ENCODE measurements at regions not wholly inside any gene's neighbourhood (a gene's known extent, or its start where the extent isn't known, plus 50 kb on each side); places are given as distances from the start of the nearest gene placed in this dataset.

DNA sequence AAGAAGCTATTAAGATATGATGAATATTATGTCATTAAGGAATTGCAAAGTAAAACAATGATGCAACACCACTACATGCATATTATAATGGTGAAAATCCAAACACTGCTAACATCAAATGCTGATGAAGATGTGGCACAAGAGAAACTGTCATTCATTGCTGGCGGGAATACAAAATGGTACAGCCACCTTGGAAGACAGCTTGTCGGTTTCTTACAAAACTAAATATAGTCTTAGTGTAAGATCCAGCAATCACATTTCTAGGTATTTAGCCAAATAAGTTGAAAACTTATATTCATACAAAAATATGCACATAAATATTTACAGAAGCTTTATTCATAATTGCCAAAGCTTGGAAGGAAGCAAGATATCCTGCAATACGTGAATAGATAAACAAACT, 114.9 kb upstream of the EDNRB start:
- H3K9me2 ChIP-seq (replicated peaks; ENCODE audit: insufficient read depth, low read length): no peaks in the 10 kb centered on the region
- H3K9ac ChIP-seq (ENCODE audit: low read length): no peak overlapping the region
- TF ChIP-seq EZH2phosphoT487 (conservative IDR thresholded peaks at IDR 0.05; ENCODE audit: low read length): no peak
- TF ChIP-seq CTCF (IDR thresholded peaks at IDR 0.05; ENCODE audit: insufficient read depth, low read length, poor library complexity, severe bottlenecking): no peak
- no peaks in the 10 kb centered on the region for H3K36me3 ChIP-seq (ENCODE audit: low read length)
- H3K4me3 ChIP-seq (ENCODE audit: insufficient read depth, low read length, poor library complexity, severe bottlenecking): no peak overlapping the region
- no peaks in the 10 kb centered on the region for H3K27me3 ChIP-seq (ENCODE audit: low read length)
- H3K79me2 ChIP-seq (ENCODE audit: insufficient read depth, low read length): no peaks in the 10 kb centered on the region
- no peaks in the 10 kb centered on the region for H3K9me3 ChIP-seq (ENCODE audit: insufficient read depth, low read length)
- no peak overlapping the region for H2AFZ ChIP-seq (ENCODE audit: low read depth, low read length, severe bottlenecking)
- H3K4me2 ChIP-seq (ENCODE audit: low read depth, low read length, poor library complexity, severe bottlenecking): no peak overlapping the region
- H4K20me1 ChIP-seq (ENCODE audit: low read depth, low read length): no peaks in the 10 kb centered on the region
- H3F3A ChIP-seq (ENCODE audit: insufficient read depth): no peaks in the 10 kb centered on the region
- H3K27ac ChIP-seq (ENCODE audit: low read depth, low read length): no peak overlapping the region

DNA sequence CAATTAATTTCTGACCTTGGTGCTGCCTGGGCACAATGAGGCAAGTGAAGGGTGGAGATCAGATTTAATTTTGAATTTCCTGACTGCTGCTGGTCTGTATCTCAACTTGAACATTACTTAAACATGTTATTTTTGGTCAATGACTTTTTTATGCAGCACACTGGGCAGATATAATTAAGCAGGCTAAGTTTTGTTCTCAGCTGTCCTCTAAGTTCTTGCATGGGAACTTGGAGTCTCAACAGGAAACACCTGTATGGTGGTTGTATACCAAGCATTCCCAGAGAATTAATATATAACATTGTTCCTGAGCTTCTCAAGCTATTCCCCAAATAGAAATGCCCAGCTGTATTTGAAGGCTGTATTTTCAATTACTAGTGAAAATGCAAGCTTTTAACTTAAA, 113.5 kb upstream of the EDNRB start:
- Histone ChIP-seq H3K27ac (ENCODE audit: low read depth, low read length) (no peak overlapping the region), H3K9ac (ENCODE audit: low read length) (no peak overlapping the region), H4K20me1 (ENCODE audit: low read depth, low read length) (no peaks in the 10 kb centered on the region), H2AFZ (ENCODE audit: low read depth, low read length, severe bottlenecking) (no peak overlapping the region), H3K4me2 (ENCODE audit: low read depth, low read length, poor library complexity, severe bottlenecking) (no peak overlapping the region), H3K9me3 (ENCODE audit: insufficient read depth, low read length) (no peaks in the 10 kb centered on the region), H3K4me3 (ENCODE audit: insufficient read depth, low read length, poor library complexity, severe bottlenecking) (no peak overlapping the region), H3K27me3 (ENCODE audit: low read length) (no peaks in the 10 kb centered on the region), H3K36me3 (ENCODE audit: low read length) (no peaks in the 10 kb centered on the region), H3K79me2 (ENCODE audit: insufficient read depth, low read length) (no peaks in the 10 kb centered on the region), H3K9me2 (replicated peaks; ENCODE audit: insufficient read depth, low read length) (no peaks in the 10 kb centered on the region), H3F3A (ENCODE audit: insufficient read depth) (no peaks in the 10 kb centered on the region)
- TF ChIP-seq EZH2phosphoT487 (conservative IDR thresholded peaks at IDR 0.05; ENCODE audit: low read length) (no peak), CTCF (IDR thresholded peaks at IDR 0.05; ENCODE audit: insufficient read depth, low read length, poor library complexity, severe bottlenecking) (no peak)

- Histone ChIP-seq H3K9ac (ENCODE audit: low read length) (no peak overlapping the region), H3K79me2 (ENCODE audit: insufficient read depth, low read length) (no peaks in the 10 kb centered on the region), H3F3A (ENCODE audit: insufficient read depth) (no peaks in the 10 kb centered on the region), H3K4me3 (ENCODE audit: insufficient read depth, low read length, poor library complexity, severe bottlenecking) (no peak overlapping the region), H4K20me1 (ENCODE audit: low read depth, low read length) (no peaks in the 10 kb centered on the region), H3K4me2 (ENCODE audit: low read depth, low read length, poor library complexity, severe bottlenecking) (no peak overlapping the region), H2AFZ (ENCODE audit: low read depth, low read length, severe bottlenecking) (no peak overlapping the region), H3K9me3 (ENCODE audit: insufficient read depth, low read length) (no peaks in the 10 kb centered on the region), H3K27me3 (ENCODE audit: low read length) (no peaks in the 10 kb centered on the region), H3K9me2 (replicated peaks; ENCODE audit: insufficient read depth, low read length) (no peaks in the 10 kb centered on the region), H3K27ac (ENCODE audit: low read depth, low read length) (no peak overlapping the region), H3K36me3 (ENCODE audit: low read length) (no peaks in the 10 kb centered on the region)
- TF ChIP-seq EZH2phosphoT487 (conservative IDR thresholded peaks at IDR 0.05; ENCODE audit: low read length) (no peak), CTCF (IDR thresholded peaks at IDR 0.05; ENCODE audit: insufficient read depth, low read length, poor library complexity, severe bottlenecking) (no peak)
Measured at GRCh38 chr13:78030341-78030896, 111.8 kb upstream of the EDNRB start.
